BLaER1 (cell line): ENCODE measurements at regions not wholly inside any gene's neighbourhood (a gene's known extent, or its start where the extent isn't known, plus 50 kb on each side); places are given as distances from the start of the nearest gene placed in this dataset.

ENCODE experiments used
- H3K27ac ChIP-seq: shearing (Covaris generic); formaldehyde crosslinking; 2 replicates; pipeline ENCODE4 v1.8.1; 2022
- H3K27me3 ChIP-seq: shearing (Covaris generic); formaldehyde crosslinking; 2 replicates; pipeline ENCODE4 v1.8.1; 2022
- H3K36me3 ChIP-seq: shearing (Covaris generic); formaldehyde crosslinking; 2 replicates; pipeline ENCODE4 v1.8.1; 2022
- H3K4me1 ChIP-seq: shearing (Covaris generic); formaldehyde crosslinking; 2 replicates; pipeline ENCODE4 v1.8.1; 2022
- H3K4me2 ChIP-seq: shearing (Covaris generic); formaldehyde crosslinking; 2 replicates; pipeline ENCODE4 v1.8.1; 2022
- H3K4me3 ChIP-seq: shearing (Covaris generic); formaldehyde crosslinking; 2 replicates; pipeline ENCODE4 v1.8.1; 2022
- H3K9ac ChIP-seq: shearing (Covaris generic); formaldehyde crosslinking; 2 replicates; pipeline ENCODE4 v1.8.1; 2022
- H3K9me3 ChIP-seq: shearing (Covaris generic); formaldehyde crosslinking; 2 replicates; pipeline ENCODE4 v1.8.1; 2022
- H4K20me1 ChIP-seq: shearing (Covaris generic); formaldehyde crosslinking; 2 replicates; pipeline ENCODE4 v1.8.1; 2022
- Cebpa-rat ChIP-seq: shearing (Covaris generic); IDR thresholded peaks from 2 replicates; pipeline ENCODE4 v1.8.1; 2022

DNA sequence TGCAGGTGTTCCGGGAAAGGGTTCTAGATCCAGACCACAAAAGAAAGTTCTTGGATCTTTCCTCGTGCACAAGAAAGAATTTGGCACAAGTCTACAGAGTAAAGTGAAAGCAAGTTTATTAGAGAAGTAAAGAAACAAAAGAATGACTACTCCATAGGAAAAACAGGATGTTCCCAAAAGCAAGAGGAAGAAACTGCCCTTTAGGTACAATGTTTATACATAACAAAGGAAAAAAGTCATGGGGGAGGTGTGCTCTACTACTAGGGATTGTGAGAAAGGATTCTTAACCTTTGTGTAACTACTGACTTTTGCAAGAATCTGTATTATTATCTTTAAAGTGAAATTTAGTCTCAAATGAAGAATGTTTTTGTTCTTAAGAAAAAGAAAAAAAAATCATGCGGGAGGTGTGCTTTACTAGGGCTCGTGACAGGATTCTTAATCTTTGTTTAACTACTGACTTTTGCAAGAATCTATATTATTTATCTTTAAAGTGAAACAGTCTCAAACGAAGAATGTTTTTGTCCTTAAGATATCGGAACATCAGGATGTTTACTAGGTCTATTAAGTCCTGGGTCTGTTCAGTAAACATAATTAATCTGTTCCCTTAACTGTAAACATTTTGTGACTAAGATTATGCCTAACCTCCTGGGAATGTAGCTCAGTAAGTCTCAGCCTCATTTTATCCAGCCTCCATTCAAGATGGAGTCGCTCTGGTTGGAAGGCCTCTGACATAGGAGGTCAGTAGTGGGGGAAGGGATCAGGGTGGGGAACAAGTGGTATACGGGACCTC, 110.4 kb upstream of the BEND4 start:
- no peaks in the 10 kb centered on the region for H3K36me3 ChIP-seq
- H3K27ac ChIP-seq, result no peak overlapping the region
- H3K9me3 ChIP-seq, result peaks cover 6% of the 10 kb centered on the region
- H3K27me3 ChIP-seq, result no peaks in the 10 kb centered on the region
- no peaks in the 10 kb centered on the region for H4K20me1 ChIP-seq
- H3K4me1 ChIP-seq, result no peaks in the 10 kb centered on the region
- H3K4me2 ChIP-seq, result no peak overlapping the region
- no peak for TF ChIP-seq Cebpa-rat
- H3K9ac ChIP-seq, result no peak overlapping the region
- no peak overlapping the region for H3K4me3 ChIP-seq

DNA sequence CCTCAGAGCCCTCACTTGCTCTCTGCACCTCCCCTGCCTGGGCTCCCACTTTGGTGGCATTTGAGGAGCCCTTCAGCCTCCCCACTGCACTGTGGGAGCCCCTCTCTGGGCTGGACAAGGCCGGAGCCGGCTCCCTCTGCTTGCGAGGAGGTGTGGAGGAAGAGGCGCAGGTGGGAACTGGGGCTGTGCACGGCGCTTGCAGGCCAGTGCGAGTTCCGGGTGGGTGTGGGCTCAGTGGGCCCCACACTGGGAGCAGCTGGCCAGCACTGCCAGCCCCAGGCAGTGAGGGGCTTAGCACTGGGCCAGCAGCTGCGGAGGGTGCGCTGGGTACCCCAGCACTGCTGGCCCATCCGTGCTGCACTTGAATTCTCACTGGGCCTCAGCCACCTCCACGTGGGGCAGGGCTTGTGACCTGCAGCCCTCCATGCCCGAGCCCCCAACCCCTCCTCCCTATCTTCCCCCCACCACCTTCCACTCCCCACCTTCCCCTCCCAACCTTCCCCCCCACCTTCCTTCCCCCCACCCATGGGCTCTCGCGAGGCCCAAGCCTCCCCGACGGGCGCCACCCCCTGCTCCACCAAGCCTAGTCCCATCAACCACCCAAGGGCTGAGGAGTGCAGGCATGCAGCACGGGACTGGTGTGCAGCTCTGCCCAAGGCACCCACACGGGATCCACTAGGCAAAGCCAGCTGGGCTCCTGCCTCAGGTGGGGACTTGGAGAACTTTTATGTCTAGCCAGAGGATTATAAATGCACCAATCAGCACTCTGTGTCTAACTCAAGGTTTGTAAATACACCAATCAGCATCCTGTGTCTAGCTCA, 113.5 kb upstream of the BEND4 start:
- Histone ChIP-seq H3K27me3 (no peaks in the 10 kb centered on the region), H3K36me3 (no peaks in the 10 kb centered on the region), H3K27ac (no peak overlapping the region), H3K4me1 (no peaks in the 10 kb centered on the region), H3K9ac (no peak overlapping the region), H3K9me3 (peaks cover 6% of the 10 kb centered on the region), H3K4me3 (no peak overlapping the region), H3K4me2 (no peak overlapping the region), H4K20me1 (no peaks in the 10 kb centered on the region)
- no peak for TF ChIP-seq Cebpa-rat

DNA sequence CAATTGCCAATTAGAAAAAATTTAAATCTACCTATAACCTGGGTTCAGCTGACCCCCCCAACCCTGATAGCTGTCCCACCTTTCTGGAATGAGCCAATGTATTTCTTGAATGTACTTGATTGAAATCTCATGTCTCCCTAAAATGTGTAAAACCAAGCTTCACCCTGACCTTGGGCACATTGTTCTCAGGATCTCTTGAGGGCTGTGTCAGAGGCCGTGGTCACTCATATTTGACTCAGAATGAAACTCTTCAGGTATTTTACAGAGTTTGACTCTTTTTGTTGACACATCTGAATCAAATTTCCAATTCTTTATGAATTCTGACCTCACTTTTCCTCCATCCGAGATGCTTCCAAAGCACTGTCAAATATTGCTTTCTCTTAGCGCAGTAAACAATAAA, 115.3 kb upstream of the BEND4 start:
- Histone ChIP-seq H3K9ac (no peak overlapping the region), H3K36me3 (no peaks in the 10 kb centered on the region), H3K4me3 (no peak overlapping the region), H4K20me1 (no peaks in the 10 kb centered on the region), H3K27me3 (no peaks in the 10 kb centered on the region), H3K4me2 (no peak overlapping the region), H3K9me3 (peaks cover 6% of the 10 kb centered on the region), H3K27ac (no peak overlapping the region), H3K4me1 (no peaks in the 10 kb centered on the region)
- TF ChIP-seq Cebpa-rat, result no peak

DNA sequence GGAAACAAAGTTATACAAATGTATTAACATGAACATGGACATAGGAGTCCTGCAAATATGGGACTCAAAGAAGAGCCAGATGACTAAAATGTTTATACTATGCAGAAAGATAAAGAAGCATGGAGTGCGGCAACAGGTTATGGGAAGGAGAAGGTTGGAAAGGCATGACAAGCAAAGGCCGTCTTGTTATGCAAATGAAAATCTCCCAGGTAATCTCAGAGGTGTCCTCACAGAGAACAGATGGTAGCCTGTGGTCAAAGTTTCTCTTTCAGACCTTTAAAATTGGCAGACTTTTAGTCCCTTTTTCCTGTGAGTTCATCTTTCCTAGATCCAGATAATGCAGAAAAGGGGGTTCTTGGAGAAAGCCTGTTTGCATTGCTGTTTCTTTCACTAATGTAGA, 116.4 kb upstream of the BEND4 start:
- no peaks in the 10 kb centered on the region for H3K36me3 ChIP-seq
- no peak overlapping the region for H3K9ac ChIP-seq
- TF ChIP-seq Cebpa-rat, result no peak
- no peak overlapping the region for H3K4me2 ChIP-seq
- no peaks in the 10 kb centered on the region for H4K20me1 ChIP-seq
- no peak overlapping the region for H3K4me3 ChIP-seq
- H3K27ac ChIP-seq, result no peak overlapping the region
- H3K27me3 ChIP-seq, result no peaks in the 10 kb centered on the region
- H3K4me1 ChIP-seq, result no peaks in the 10 kb centered on the region
- H3K9me3 ChIP-seq, result peaks cover 6% of the 10 kb centered on the region

DNA sequence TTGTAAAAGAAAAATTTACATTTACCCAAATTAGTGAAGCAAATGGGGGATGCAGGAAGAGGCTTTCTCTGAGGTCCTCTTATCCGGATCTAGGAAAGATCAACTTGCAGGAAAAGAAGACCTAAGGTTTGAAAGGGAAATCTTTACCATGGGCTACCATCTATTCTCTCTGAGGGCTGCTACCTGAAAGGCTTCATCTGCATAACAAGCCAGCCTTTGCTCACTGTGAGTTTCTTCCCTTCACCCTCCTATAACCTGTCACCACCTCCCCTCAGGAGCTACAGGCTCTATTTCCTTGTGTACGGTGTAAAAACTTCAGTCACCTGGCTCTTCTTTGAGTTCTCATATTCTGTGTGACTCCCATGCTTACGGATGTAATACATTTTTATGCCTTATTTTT, 118.6 kb upstream of the BEND4 start:
- no peak overlapping the region for H3K4me3 ChIP-seq
- no peaks in the 10 kb centered on the region for H3K27me3 ChIP-seq
- no peaks in the 10 kb centered on the region for H4K20me1 ChIP-seq
- no peak overlapping the region for H3K27ac ChIP-seq
- H3K9me3 ChIP-seq, result no peaks in the 10 kb centered on the region
- no peak for TF ChIP-seq Cebpa-rat
- no peaks in the 10 kb centered on the region for H3K36me3 ChIP-seq
- H3K4me1 ChIP-seq, result no peaks in the 10 kb centered on the region
- H3K9ac ChIP-seq, result no peak overlapping the region
- no peak overlapping the region for H3K4me2 ChIP-seq

DNA sequence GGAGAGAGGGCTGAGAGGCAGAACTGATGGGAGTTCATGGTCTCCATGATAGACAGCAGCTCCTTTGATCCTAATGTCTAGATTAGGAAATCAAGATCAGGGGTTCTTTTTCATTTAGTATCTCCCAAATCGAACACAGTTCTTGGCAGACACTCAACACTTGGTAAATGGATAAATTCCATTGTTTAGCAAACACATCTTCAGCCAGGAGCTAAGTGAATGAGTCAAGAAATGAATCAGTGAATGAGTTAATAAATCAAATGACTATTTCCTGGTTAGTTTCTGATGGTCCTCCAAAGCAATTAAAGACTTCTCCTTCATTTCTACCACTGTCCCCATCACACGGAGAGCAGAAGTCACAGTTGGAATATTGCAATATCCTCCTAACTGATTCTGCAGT, 120.0 kb upstream of the SHISA3 start:
- H3K9ac ChIP-seq, result no peak overlapping the region
- H3K9me3 ChIP-seq, result no peaks in the 10 kb centered on the region
- no peak overlapping the region for H3K4me2 ChIP-seq
- no peak overlapping the region for H3K4me3 ChIP-seq
- no peaks in the 10 kb centered on the region for H3K27me3 ChIP-seq
- no peak overlapping the region for H3K27ac ChIP-seq
- TF ChIP-seq Cebpa-rat, result no peak
- peaks cover 7% of the 10 kb centered on the region for H3K4me1 ChIP-seq
- H3K36me3 ChIP-seq, result no peaks in the 10 kb centered on the region
- no peaks in the 10 kb centered on the region for H4K20me1 ChIP-seq

DNA sequence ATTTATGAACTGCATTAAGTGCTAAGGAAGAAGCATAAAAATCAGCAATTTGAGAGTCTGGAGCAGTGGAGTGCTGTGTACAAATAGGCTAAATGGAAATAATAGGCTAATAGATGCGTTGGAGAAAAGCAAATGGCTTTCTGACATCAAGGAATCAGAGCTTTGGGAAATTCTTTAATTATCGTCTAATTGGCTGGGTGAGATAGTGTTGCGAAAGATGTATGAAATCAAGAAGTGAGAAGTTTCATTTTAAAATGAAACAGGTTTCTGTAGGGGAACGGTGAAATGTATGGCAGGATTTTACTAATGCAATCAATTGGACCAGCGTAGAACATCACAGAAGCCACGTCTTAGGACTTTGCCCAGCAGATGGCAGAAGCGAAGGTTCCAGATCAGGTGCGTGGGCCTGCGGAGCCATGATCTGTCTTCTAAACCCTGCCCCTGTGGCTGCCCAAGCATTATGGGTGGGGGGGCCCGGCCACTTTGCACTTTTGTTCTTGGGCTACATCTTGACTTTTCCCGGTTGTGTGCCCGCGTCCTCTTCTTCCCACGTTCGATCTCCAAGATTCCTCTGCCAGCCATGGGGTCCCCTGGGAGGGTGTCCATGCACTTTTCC, 118.5 kb upstream of the SHISA3 start:
- Histone ChIP-seq H4K20me1 (no peaks in the 10 kb centered on the region), H3K9me3 (no peaks in the 10 kb centered on the region), H3K36me3 (no peaks in the 10 kb centered on the region), H3K4me3 (no peak overlapping the region), H3K4me2 (no peak overlapping the region), H3K27ac (no peak overlapping the region), H3K9ac (no peak overlapping the region), H3K27me3 (no peaks in the 10 kb centered on the region), H3K4me1 (peaks cover 7% of the 10 kb centered on the region)
- no peak for TF ChIP-seq Cebpa-rat

DNA sequence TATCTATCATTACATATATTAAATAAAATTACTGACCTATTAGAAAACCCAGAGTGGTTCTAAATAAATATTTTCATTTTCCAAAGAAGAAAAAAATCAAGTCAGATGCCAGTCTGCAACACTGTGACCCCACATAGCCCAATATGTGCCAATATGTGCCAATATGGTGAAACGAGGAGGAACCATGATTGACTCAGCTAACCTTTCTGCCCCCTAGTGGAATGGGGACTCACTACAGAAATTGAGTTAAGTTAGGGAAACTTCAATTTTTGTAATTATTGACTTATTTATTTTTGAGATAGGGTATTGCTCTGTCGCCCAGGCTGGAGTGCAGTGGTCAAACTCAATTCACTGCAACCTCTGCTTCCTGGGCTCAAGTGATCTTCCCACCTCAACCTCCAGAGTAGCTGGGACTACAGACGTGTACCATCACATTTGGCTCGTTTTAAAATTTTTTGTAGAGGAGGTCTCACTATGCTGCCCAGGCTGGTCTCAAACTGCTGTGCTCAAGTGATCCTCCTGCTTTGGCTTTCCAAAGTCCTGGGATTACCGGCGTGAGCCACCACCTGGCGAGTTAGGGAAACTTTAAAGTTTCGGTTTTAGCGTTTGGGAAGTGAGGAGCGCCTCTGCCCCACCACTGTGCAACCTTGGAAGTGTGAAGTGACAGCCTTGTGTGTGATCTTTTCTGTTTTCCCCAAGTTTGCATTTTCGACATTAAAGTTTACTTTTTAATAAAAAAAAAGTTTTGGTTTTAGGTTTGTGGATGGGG, 116.8 kb upstream of the SHISA3 start:
- Histone ChIP-seq H3K4me1 (peaks cover 7% of the 10 kb centered on the region), H3K27ac (no peak overlapping the region), H3K27me3 (no peaks in the 10 kb centered on the region), H3K4me3 (no peak overlapping the region), H3K4me2 (no peak overlapping the region), H4K20me1 (no peaks in the 10 kb centered on the region), H3K9ac (no peak overlapping the region), H3K9me3 (no peaks in the 10 kb centered on the region), H3K36me3 (no peaks in the 10 kb centered on the region)
- TF ChIP-seq Cebpa-rat, result no peak

DNA sequence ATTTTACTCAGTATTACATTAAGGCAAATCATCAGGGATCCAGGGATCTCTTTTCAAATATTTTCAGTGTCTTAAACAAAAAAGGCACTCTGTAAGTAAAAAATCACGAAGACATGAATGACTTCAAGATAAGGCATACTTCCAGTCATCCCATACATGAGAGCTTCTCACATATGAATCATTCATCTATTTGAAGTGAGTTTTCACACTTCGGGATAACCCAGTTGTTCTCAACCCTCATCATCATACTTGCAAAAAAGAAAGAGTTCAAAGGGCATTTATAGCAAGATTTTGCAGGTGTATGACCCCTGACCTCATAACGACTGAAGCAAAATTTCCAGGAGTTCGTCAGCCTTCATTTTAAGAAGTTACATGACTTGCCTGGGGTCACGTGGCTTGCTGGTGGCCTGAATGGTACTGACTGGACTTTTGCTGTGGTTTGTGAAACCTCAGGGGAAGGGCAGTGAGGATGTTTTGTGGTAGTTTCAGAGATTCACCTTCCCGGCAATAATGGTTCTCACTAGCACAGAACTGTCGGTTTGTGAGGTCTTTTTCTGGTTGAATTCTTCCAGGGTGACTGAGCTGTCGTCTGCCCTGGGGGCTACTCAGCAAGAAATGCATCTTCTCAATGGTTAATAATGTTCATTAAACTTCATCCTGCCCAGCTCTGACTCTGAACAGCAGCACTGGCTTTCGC, 115.8 kb upstream of the SHISA3 start:
- no peaks in the 10 kb centered on the region for H3K27me3 ChIP-seq
- no peaks in the 10 kb centered on the region for H3K36me3 ChIP-seq
- no peaks in the 10 kb centered on the region for H4K20me1 ChIP-seq
- no peak overlapping the region for H3K27ac ChIP-seq
- no peaks in the 10 kb centered on the region for H3K9me3 ChIP-seq
- H3K4me3 ChIP-seq, result no peak overlapping the region
- H3K4me1 ChIP-seq, result peaks cover 7% of the 10 kb centered on the region
- TF ChIP-seq Cebpa-rat, result no peak
- no peak overlapping the region; the same call in 1 of the 2 replicates for H3K9ac ChIP-seq
- peak overlapping the region; percentile 50 for H3K4me2 ChIP-seq
